Tibial nerve (tissue), 4 donors: ENCODE measurements at regions not wholly inside any gene's neighbourhood (a gene's known extent, or its start where the extent isn't known, plus 50 kb on each side); places are given as distances from the start of the nearest gene placed in this dataset.

Experiments
- DNase-seq, 2 donors: peaks; one replicate each; pipeline ENCODE4 v3.0.0-alpha.2; 2019; ENCODE audit warnings: low spot score in 2 of 2
- H3K27ac ChIP-seq, 4 donors: fragments of 200-600 bp; sonication (generic) in 3 of 4; one replicate each; pipeline ENCODE4 v1.5.1; 2017 to 2019; ENCODE audit warnings: mild to moderate bottlenecking in 1 of 4
- H3K27me3 ChIP-seq, 2 donors: fragments of 200-600 bp; sonication (generic) in 1 of 2; one replicate each; pipeline versions ENCODE4 v1.5.1 to v1.6.0; 2017 to 2019
- H3K36me3 ChIP-seq, 3 donors: fragments of 200-600 bp; sonication (generic); one replicate each; pipeline ENCODE4 v1.5.1; 2018 to 2019
- H3K4me1 ChIP-seq, 4 donors: fragments of 200-600 bp; sonication (generic) in 3 of 4; one replicate each; pipeline ENCODE4 v1.5.1; 2017 to 2019
- H3K4me3 ChIP-seq, 4 donors: fragments of 200-600 bp; sonication (generic) in 3 of 4; one replicate each; pipeline ENCODE4 v1.5.1; 2017 to 2019; ENCODE audit warnings: mild to moderate bottlenecking in 1 of 4, moderate library complexity in 1 of 4
- H3K9me3 ChIP-seq, 4 donors: fragments of 200-600 bp; sonication (generic) in 3 of 4; one replicate each; pipeline ENCODE4 v1.5.1; 2017 to 2019
- EP300 ChIP-seq, 2 donors: sonication (generic); formaldehyde crosslinking; IDR thresholded peaks; one replicate each; pipeline ENCODE4 v1.6.1; 2017; ENCODE audit warnings: antibody characterized with exemption in 2 of 2, mild to moderate bottlenecking in 1 of 2
- POLR2A ChIP-seq, 2 donors: fragments of 450-650 bp; IDR thresholded peaks; one replicate each; pipeline ENCODE4 v1.6.1; 2017; ENCODE audit warnings: antibody characterized with exemption in 2 of 2, mild to moderate bottlenecking in 2 of 2, moderate library complexity in 2 of 2
- WGBS, 2 donors: methylation state at CpG; one replicate each; pipeline ENCODE4 v1.1.5; 2018; 5-methylcytosine and 5-hydroxymethylcytosine counted together
- TF ChIP-seq, protein P1 (sequence below), 5 experiments: fragments of 200-600 bp in 3 of 5; fragments of 450-650 bp in 2 of 5; sonication (generic) in 3 of 5; IDR thresholded peaks; one replicate each; pipeline ENCODE4 v1.5.1; 2016 to 2019; ENCODE audit warnings: antibody characterized with exemption in 5 of 5, mild to moderate bottlenecking in 3 of 5, moderate library complexity in 2 of 5

DNA sequence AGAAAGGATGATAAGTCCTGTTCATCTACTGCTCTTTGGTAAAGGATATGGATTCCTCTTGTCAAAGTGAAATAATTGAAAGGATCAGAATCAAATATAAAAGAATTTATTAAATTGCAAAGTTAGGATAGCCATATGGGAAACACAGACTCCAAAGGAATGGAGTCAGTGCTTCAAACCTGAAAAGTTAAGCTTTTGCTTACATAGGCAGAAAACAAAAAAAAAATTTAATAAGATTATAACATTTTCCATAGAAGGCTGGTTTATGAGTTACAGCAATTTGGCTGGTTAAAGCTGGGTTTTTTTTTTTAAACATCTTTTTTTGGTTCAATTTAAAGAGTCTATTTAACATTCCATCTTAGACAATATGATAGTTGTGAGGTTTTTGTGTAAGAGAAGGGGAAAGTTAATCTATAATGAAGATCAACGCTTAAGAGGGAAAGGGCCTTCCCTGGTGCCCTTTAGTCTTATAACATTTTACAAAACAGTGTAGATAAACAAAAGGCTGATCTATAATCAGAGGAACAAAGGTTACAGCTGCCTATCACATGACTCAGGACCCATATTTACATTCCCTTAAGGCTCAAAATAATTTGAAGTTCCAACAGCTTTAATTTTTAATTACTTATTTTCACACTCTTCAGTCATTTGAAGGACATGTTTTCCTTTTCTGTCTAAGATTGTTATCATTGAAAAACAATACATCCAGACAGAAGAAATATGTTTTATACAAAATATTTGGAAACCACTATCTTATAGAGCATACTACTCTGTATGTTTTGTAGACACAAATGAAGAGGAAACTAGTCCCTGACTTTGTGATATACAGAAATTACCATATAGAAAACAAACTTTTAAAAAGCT, 234.3 kb upstream of the MBL2 start:
- no peaks in the 10 kb centered on the region for H3K4me1 ChIP-seq
- DNase-seq: no peak
- H3K27me3 ChIP-seq: no peaks in the 10 kb centered on the region
- WGBS, 2 donors: 45 to 59% methylated on average over 1 of the region's 1 CpG
- no peaks in the 10 kb centered on the region for H3K9me3 ChIP-seq
- no peak overlapping the region for H3K4me3 ChIP-seq
- TF ChIP-seq, protein P1, sequence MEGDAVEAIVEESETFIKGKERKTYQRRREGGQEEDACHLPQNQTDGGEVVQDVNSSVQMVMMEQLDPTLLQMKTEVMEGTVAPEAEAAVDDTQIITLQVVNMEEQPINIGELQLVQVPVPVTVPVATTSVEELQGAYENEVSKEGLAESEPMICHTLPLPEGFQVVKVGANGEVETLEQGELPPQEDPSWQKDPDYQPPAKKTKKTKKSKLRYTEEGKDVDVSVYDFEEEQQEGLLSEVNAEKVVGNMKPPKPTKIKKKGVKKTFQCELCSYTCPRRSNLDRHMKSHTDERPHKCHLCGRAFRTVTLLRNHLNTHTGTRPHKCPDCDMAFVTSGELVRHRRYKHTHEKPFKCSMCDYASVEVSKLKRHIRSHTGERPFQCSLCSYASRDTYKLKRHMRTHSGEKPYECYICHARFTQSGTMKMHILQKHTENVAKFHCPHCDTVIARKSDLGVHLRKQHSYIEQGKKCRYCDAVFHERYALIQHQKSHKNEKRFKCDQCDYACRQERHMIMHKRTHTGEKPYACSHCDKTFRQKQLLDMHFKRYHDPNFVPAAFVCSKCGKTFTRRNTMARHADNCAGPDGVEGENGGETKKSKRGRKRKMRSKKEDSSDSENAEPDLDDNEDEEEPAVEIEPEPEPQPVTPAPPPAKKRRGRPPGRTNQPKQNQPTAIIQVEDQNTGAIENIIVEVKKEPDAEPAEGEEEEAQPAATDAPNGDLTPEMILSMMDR (IDR thresholded peaks at IDR 0.05): no peak
- TF ChIP-seq EP300 (IDR thresholded peaks at IDR 0.05) (no peak), POLR2A (IDR thresholded peaks at IDR 0.05) (no peak)
- no peaks in the 10 kb centered on the region for H3K36me3 ChIP-seq
- no peak overlapping the region for H3K27ac ChIP-seq

DNA sequence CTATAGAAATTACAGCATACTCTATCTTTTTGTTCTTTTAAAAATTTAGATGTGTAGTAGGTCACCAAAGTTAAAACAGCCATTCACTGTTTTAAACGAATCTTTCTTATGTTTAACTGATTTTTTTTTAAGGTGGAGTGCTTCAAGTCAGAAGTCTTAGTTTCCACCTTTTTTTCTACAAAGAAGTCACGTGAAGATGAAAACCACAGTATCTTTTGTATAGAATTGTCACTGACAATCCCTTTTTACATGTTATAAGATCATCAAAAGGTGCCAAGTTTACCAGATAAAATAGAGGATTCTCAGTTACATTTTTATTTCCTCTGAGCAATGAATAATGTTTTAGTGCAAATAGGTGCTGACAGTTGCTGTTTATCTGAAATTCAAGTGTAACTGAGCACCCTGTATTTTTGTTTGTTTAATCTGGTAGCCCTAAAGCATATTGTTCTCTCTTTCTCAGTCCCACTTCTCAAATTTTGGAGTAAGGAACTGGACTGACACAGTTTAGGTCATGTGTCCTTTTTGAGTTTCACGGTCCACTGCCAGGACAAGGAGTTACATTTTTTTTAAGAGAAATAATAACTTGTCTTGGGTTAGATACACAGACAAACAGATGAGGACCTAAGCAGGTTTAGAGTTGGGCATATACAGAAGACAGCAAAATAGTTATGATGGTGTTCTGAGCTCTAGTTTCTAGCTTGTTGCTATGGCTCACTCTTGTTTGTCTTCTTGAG, 233.2 kb upstream of the MBL2 start:
- Histone ChIP-seq H3K27me3 (no peaks in the 10 kb centered on the region), H3K27ac (no peak overlapping the region), H3K4me3 (no peak overlapping the region), H3K36me3 (no peaks in the 10 kb centered on the region), H3K4me1 (no peaks in the 10 kb centered on the region), H3K9me3 (no peaks in the 10 kb centered on the region)
- DNase-seq: no peak
- no peak for TF ChIP-seq POLR2A (IDR thresholded peaks at IDR 0.05)
- TF ChIP-seq EP300 (IDR thresholded peaks at IDR 0.05): no peak
- TF ChIP-seq, protein P1 (IDR thresholded peaks at IDR 0.05): no peak
- 45% methylated on average over 3 of the region's 3 CpGs for WGBS, 2 donors

GRCh38 chr10:53003094-53003493, 230.5 kb upstream of the MBL2 start:
- no peak for TF ChIP-seq EP300 (IDR thresholded peaks at IDR 0.05)
- no peak for TF ChIP-seq POLR2A (IDR thresholded peaks at IDR 0.05)
- TF ChIP-seq, protein P1 (IDR thresholded peaks at IDR 0.05): no peak

DNA sequence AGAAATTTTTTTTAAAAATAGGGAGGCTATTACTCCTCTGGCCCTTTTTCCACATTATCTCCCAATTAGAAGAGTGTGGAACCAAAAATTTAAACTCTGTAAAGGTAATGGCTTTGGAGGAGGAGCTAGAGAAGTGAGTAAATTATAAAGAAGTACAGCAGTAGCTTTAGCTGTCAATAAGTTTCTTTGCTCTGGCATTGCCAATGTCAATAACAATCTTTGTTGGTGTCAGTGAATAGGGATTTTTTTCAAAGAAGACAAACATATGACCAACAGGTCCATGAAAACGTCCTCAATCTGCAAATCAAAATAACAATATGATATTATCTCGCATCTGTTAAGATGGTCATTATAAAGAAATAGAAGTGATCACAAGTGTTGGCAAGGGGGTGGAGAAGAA, 227.1 kb upstream of the MBL2 start:
- Histone ChIP-seq H3K4me1 (no peaks in the 10 kb centered on the region), H3K9me3 (no peaks in the 10 kb centered on the region), H3K36me3 (no peaks in the 10 kb centered on the region), H3K27me3 (no peaks in the 10 kb centered on the region), H3K27ac (no peak overlapping the region), H3K4me3 (no peak overlapping the region)
- 58 to 63% methylated on average over 2 of the region's 2 CpGs for WGBS, 2 donors
- DNase-seq: no peak
- no peak for TF ChIP-seq EP300 (IDR thresholded peaks at IDR 0.05)
- TF ChIP-seq POLR2A (IDR thresholded peaks at IDR 0.05): no peak
- TF ChIP-seq, protein P1 (IDR thresholded peaks at IDR 0.05): no peak

More at GRCh38 chr10:53003094-53003493, 230.5 kb upstream of the MBL2 start:
- no peaks in the 10 kb centered on the region for H3K4me1 ChIP-seq
- no peaks in the 10 kb centered on the region for H3K36me3 ChIP-seq
- no peaks in the 10 kb centered on the region for H3K9me3 ChIP-seq
- no peak overlapping the region for H3K4me3 ChIP-seq
- H3K27me3 ChIP-seq: no peaks in the 10 kb centered on the region
- 70 to 79% methylated on average over 5 of the region's 5 CpGs for WGBS, 2 donors
- DNase-seq: no peak
- no peak overlapping the region for H3K27ac ChIP-seq

DNA sequence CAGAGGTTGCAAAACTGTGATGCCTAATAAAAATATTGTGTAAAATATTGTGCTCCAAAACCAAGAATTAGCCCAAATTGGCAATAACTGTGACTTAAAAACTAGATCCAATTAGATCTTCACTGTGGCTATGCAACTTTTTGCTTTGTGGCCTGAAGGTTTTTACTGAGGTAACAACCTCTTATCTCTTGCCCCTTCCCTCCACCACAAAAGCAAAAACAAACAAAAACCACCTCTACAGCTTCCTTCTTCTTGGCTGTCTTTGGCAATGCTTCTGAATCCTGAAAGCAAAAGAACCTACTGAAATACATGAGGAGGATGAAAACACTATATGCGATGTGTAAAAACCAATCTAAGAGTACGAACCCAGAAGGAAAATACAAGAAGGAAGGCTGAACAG, 226.7 kb upstream of the MBL2 start:
- Histone ChIP-seq H3K4me3 (no peak overlapping the region), H3K4me1 (no peaks in the 10 kb centered on the region), H3K9me3 (no peaks in the 10 kb centered on the region), H3K36me3 (no peaks in the 10 kb centered on the region), H3K27me3 (no peaks in the 10 kb centered on the region), H3K27ac (no peak overlapping the region)
- no peak for TF ChIP-seq POLR2A (IDR thresholded peaks at IDR 0.05)
- TF ChIP-seq, protein P1 (IDR thresholded peaks at IDR 0.05): no peak
- TF ChIP-seq EP300 (IDR thresholded peaks at IDR 0.05): no peak
- WGBS, 2 donors: 85 to 86% methylated on average over 2 of the region's 2 CpGs
- no peak for DNase-seq
